Activated T-cell treated with anti-CD3 and anti-CD28 coated beads for 48 hours (primary cell): ENCODE measurements at regions not wholly inside any gene's neighbourhood (a gene's known extent, or its start where the extent isn't known, plus 50 kb on each side); places are given as distances from the start of the nearest gene placed in this dataset.
"Not testable (repeated sequence)": the region's sequence is repeated elsewhere in the genome, so short reads cannot be mapped to it uniquely, and the experiment has no call there.

Experiments
- DNase-seq: peaks from one replicate; pipeline ENCODE4 v3.0.0-alpha.2; 2020; ENCODE audit warnings: low read depth

DNA sequence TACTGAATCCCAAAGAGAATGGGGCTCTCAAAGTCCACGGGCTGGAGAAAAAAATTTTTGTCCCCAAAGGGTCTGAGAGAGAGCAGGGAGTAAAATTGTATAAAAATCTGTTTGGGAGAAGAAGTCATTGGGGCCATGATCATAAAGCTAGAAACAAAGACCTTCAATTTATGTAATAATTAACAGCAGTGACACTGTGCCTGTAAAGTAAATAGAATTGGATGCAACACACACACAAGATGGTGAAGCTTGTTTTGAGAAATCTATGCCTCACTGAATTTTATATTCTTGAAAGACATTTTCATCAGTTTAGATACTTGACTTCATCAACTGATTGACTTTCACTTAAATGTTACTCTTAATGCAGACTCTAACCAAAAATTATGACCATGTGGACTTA is 600.5 kb upstream of the ADAMTS5 start:
- no peak for DNase-seq

GRCh38 chr21:27566521-27566920 is 599.6 kb upstream of the ADAMTS5 start:
- no peak for DNase-seq

- DNase-seq, result no peak
Measured at GRCh38 chr21:27565364-27565763, 598.5 kb upstream of the ADAMTS5 start.

DNA sequence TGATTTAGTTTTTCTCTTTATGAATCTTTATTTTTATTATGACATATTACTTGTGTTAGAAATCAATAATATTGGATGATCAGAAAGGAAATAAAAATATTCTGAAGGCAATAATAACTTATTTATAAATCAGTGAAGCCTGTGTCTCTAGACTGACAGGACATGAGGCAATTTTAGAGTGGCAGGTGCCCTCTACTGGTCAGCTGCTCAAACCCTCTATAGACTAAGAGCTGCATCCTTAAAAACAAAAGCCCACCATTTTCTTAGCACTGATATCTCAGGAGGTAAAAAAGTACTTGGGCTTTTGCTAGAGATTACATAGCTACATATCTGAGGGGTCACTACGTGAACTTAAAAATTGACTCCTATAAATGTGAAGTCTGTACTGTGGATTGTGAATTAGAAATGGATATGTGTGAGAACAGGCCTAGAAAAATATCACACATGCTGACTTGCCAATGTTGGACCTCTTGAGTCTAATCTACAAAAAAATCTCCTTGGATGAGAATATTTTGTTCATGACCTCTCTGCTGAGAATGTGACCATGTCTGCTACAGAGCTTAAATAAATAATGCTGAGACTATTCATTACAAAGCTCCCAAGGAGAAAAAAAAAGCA is 597.9 kb upstream of the ADAMTS5 start:
- no peak for DNase-seq

DNA sequence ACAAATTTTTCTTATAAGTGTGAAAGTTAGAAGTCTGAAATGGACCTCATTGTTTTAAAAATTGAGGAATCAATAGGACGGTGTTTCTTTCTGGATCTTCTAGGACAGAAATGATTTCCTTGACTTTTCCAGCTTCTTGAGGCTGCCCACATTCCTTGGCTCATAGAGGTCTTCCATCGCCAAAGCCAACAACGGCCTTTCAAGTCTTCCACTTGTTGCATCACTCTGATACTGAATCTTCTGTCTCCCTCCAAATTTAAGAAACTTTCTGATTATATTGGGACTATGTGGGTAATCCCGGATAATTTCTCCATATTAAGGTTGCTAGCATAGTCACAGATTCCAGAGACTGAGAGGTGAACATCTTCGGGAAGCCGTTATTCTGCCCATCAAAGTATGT is 595.4 kb upstream of the ADAMTS5 start:
- no peak for DNase-seq

DNA sequence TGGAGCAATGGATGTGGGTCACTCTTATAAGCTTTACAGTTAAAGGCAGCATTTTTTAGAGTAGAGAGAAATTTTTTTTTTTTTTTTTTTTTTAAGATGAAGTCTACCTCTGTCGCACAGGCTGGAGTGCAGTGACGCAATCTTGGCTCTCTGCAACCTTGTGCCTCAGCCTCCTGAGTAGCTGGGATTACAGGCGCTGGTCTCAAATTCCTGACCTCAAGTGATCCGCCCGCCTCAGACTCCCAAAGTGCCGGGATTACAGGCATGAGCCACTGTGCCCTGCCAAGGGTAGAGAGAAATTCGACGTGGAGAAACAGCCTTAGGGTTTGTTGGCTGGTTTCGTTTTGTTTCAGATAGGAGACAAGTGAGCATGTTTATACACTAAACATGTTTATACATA is 594.2 kb upstream of the ADAMTS5 start:
- DNase-seq, result no peak

DNA sequence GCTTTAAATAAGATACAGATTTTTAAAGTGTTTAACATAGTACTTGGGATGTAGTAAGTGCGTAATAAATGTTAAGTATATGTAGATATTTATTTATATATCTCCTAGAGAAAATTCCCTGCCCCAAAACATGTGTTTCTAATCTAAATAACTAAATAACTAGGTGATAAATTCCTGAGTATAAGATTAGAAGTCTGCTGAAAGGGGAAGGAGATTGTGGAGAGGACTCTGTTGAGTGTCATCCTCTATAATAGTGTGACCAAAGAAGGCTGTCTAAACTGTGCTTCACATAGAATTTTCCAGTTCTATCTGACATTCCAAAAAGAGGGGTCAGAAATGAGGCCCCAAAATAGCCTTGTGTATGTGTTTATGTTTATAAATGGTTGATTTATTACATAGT is 590.5 kb upstream of the ADAMTS5 start:
- no peak for DNase-seq

DNA sequence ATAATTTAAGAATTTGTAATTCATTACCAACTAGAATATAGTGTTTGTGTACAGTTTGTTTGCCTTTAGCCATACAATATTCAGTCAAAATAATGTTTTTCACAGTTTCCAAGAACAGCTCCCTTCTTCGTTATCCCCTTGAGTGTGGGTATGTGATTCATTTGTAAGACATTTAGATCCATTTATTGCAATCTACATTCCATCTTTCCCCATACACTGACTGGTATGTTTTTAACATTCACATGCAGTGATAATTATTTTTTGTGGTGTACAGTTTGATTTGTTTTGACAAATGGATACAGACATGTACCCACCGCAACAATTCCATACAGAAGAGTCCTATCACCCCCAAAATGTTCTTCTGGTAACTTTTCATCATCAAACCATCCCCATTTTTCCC is 589.1 kb upstream of the ADAMTS5 start:
- no peak for DNase-seq

- DNase-seq, result no peak
Measured at GRCh38 chr21:27550287-27550686, 583.4 kb upstream of the ADAMTS5 start.

- no peak for DNase-seq
Measured at GRCh38 chr21:27548486-27548885, 581.6 kb upstream of the ADAMTS5 start.

DNA sequence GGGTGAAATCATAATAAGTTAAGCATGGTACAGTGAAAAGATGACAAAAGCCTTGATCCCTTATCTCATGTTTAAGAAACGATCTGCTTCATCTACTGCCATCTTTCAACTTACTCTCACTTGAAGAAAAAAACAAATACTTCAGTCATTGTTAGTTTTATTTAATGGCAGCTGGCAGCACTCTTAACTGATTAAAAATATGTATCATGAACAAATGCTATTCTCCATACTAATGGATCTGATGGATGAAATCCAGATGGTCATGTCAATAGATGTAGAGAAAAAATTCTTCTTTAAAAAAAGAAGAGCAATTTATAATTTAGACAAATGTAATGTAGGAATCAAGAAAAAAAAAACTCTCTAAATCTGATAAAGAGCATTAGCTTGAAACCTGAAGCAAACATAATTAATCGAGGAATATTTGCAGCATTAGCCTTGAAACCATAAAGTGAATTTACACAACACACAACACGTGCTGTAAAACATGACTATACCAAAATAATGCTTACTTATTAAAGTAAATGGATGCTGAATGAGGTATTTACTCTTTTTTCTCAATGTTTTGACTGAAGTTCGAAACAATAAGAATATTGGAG is 579.0 kb upstream of the ADAMTS5 start:
- DNase-seq, result no peak

- not testable (repeated sequence) for DNase-seq
Measured at GRCh38 chr21:27542126-27542525, 575.2 kb upstream of the ADAMTS5 start.

DNA sequence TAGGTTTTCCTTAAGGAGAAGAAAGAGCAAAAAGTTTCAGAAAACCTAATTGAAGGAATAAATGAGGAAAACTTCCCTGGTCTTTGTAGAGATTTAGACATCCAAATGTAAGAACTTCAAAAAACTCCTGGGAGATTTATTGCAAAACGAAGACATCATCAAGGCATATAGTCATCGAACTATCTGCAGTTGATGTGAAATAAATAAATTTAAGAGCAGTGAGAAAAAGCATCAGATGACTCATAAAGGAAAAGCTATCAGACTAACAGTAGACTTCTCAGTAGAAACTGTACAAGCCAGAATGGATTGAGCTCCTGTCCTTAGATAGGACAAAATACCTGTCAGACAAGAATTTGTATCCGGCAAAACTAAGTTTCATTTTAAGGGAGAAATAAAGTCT is 569.4 kb upstream of the ADAMTS5 start:
- DNase-seq, result no peak

DNA sequence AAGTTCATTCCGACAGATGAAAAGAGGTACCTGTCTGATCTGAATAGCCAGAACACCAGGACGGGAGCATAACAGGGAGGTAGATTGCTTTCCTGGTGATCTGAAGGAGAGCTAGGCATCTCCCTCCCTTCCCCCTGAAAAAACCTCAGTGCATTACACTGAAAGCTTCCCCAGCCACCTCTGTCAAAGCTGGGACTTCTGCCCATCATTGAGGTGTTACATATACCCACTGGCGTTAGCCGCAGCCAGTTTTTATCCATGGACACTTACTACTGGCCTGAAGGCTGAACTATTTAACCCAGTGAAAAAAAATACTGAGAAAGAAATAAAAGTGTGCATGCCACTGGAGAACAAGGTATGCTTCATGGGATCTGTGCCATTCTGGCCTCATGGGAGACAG is 568.3 kb upstream of the ADAMTS5 start:
- DNase-seq, result no peak

DNA sequence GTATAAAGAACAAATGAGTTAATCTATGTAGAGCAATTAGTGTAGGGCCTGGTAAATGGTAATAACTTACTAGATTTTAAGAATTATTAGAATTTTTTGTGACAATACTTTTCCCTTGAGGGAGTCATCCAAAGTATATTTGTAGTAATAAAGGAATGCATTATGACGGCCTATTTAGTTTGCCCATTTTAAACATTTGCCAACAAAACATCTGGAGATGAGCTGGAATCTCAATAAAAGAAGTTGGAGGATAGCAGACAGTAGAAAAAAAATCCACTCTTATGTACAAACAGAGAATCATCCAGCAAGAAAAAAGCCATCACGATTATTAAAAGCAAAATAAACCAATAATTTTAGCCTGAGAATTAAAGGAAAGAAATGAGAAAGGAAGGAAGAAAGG is 567.3 kb upstream of the ADAMTS5 start:
- no peak for DNase-seq

DNA sequence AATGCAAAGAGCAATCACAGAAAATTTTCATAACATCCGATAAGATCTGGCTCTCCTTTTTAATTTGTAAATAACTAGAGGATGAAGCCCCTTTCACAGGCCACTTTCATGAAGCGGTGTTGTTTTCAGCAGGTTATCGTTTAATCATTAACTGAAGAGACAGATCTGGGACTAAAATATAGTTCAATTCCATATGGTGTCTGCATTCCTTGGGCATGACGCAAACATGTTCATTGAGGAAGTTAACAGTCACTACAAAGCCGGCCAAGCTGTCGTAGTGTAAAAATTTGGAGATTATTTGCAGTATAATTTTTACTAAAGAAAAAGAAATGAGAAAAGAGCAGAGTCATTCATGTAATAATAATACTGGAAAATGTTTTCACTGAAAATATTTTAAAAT is 565.2 kb upstream of the ADAMTS5 start:
- DNase-seq, result no peak

DNA sequence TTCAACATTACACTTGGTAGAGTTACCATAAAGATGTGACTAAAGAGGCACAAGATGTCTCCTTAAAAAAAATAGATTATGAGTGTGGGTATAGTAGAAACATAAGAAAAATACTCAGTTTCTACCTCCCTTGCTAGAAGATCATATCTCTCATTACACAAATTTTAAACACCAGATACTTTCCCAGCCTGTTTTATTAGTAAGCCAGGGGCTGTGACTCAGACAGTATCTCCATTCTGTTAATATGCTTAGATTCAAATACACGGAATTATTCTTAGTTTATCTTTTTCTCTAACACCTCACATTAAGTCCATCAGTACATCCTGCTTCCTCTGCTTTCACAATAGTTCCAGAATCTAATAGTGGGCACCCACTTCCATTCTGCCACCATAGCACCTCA is 561.8 kb upstream of the ADAMTS5 start:
- no peak for DNase-seq

- no peak for DNase-seq
Measured at GRCh38 chr21:27526451-27526850, 559.6 kb upstream of the ADAMTS5 start.

GRCh38 chr21:27525780-27526179 is 558.9 kb upstream of the ADAMTS5 start:
- no peak for DNase-seq

GRCh38 chr21:27519361-27519760 is 552.5 kb upstream of the ADAMTS5 start:
- DNase-seq, result no peak

DNA sequence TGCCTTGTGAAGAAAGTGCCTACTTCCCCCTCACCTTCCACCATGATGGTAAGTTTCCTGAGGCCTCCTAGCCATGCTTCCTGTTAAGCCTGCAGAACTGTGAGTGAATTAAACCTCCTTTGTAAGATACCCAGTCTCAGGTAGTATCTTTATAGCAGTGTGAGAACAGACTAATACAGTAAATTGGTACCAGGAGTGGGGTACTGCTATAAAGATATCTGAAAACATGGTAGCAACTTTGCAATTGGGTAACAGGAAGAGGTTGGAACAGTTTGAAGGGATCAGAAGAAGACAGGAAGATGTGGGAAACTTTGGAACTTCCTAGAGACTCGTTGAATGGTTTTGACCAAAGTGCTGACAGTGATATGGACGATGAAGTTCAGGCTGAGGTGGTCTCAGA is 550.3 kb upstream of the ADAMTS5 start:
- DNase-seq, result not testable (repeated sequence)

DNA sequence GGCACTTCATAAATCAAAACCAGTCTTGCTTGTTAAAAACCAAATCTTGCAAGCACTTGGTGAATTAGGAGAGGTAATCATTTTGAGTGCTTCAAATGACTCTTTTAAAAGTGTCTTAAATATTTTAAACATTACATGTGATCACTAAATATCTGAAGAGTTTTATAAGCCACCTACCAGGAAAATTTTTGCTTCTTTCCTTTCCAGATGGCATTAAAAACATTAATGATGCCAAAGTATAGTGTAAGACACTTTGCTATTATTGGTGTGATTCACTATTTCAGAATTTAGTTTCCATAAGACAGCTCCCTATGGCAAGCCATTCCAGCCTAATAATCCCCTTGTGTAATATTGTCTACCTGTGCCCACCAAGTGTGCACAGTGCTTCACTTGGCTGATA is 548.8 kb upstream of the ADAMTS5 start:
- DNase-seq, result no peak

DNA sequence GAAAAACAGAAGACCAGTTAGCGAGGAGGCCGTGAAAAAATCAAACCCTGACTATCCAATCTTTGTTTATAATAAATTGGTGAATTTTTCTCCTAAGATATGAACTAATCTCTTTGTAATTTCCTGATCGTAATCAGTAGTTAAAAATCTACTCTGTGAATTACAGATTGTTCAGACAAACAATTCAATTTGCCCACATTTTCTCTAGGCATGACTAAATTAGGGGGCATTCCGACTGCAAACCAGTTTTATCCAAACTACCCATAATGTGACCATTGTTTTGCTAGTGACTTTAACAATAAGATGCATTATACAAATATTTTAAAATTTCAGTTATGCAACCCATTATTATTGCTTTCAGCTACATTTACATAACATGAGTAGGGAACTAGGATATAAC is 546.9 kb upstream of the ADAMTS5 start:
- no peak for DNase-seq

DNA sequence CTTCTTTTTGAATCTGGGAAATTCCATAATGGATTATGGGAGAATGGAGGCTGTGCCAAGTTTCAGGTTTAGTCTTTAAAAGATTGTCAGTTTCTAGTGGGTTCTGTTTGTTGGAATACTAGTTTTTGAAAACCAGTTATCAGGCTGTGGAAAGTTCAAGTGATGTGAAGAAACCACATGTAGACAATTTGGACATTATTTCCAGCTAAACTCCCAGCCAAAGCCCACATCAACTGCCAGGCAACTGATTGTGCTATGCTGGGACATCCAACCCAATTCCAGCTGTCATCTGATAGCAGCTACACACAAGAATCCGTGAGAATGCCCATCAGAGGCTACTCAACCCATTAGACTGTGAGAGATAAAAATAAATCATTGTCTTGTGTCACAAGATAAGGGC is 546.1 kb upstream of the ADAMTS5 start:
- no peak for DNase-seq
